ENCODE measurements at regions not wholly inside any gene's neighbourhood (a gene's known extent, or its start where the extent isn't known, plus 50 kb on each side); places are given as distances from the start of the nearest gene placed in this dataset.

DNA sequence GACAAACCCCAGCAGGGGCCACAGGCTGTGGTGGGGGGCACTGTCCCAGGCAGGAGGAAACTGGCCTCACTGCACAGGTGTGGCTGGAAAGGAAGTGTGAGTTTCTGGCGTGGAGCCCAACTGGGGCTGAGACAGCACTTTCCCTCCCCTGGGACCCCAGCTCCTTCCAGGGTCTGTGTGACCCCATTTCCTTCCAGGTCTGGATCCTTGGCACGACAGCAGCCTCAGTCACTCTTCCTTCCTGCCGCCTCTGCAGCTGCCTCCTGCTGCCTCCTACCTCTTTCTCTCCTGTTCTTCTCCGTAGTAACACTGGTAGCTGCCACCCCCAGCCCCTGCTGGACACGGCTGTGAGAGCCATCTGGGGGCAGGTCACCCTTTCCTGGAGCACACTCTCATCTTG is 88.0 kb downstream of the SIK1 start:
- no peaks in the 10 kb centered on the region for H3K27me3 ChIP-seq (replicated peaks in 1 of 4; ENCODE audit: control insufficient read depth in 3 of 4, extremely low read depth in 1 of 4, insufficient read depth in 3 of 4, low read length in 3 of 4)
- H2BK120ac ChIP-seq (replicated peaks; ENCODE audit: low read depth, low read length), result no peak overlapping the region
- FAIRE-seq (no peak), DNase-seq (ENCODE audit: low read depth in 1 of 2, low spot score in 2 of 2) (no peak)
- WGBS, 2 experiments (ENCODE audit: extremely low coverage in 1 of 2, insufficient coverage in 1 of 2, insufficient read length in 1 of 2, insufficient replicate concordance in 2 of 2, low coverage in 1 of 2, low lambda C conversion rate in 2 of 2, missing lambda C conversion rate in 1 of 2), result 78% methylated on average over 5 of the region's 5 CpGs; no CpG with 5 or more reads in 1 of the 2 experiments
- peaks cover 2% of the 10 kb centered on the region; the same call in 1 of the 2 replicates for H3K79me1 ChIP-seq (ENCODE audit: low read depth, low read length)
- H3K56ac ChIP-seq (replicated peaks; ENCODE audit: insufficient read length, low read depth, low read length), result no peak overlapping the region
- no peaks in the 10 kb centered on the region; a peak in 1 of 4 replicates for H3K9me3 ChIP-seq (ENCODE audit: insufficient read depth in 2 of 2, low read depth in 1 of 2, low read length in 1 of 2)
- no peak overlapping the region for H2BK20ac ChIP-seq (ENCODE audit: low read length)
- no peak overlapping the region for H3K14ac ChIP-seq (ENCODE audit: insufficient read length)
- POLR2A ChIA-PET (ENCODE audit: partially characterized antibody), result no interaction called here
- H4K5ac ChIP-seq (ENCODE audit: insufficient read length, low read depth, low read length), result no peak overlapping the region
- H2AFZ ChIP-seq (ENCODE audit: low read length), result no peak overlapping the region
- CTCF ChIA-PET (ENCODE audit: partially characterized antibody), result interaction anchor here (0.6 kb wide), 1 partner anchor 20 kb away, joined by 3 read pairs; no protein-coding TSS in a partner anchor
- H3K18ac ChIP-seq (ENCODE audit: extremely low read depth, low read length), result peak overlapping the region; percentile 10; the same call in 1 of the 2 replicates
- H4K91ac ChIP-seq (replicated peaks; ENCODE audit: insufficient read length, low read length), result no peak overlapping the region
- no peak overlapping the region for H2AK5ac ChIP-seq (ENCODE audit: low read depth, low read length)
- H3K4ac ChIP-seq (replicated peaks; ENCODE audit: insufficient read length, low read depth, low read length), result no peak overlapping the region
- no peak overlapping the region for H3K9ac ChIP-seq (replicated peaks in 1 of 4; ENCODE audit: extremely low read depth in 1 of 4, low read depth in 3 of 4, low read length in 3 of 4)
- H3K23ac ChIP-seq (ENCODE audit: insufficient read length), result no peak overlapping the region
- H3K4me3 ChIP-seq (ENCODE audit: extremely low read depth in 1 of 4, insufficient read depth in 2 of 4, low read depth in 3 of 4, low read length in 4 of 4), result no peak overlapping the region
- no peak overlapping the region for H2BK12ac ChIP-seq (ENCODE audit: low read depth, low read length)
- H3K23me2 ChIP-seq (ENCODE audit: low read depth, low read length), result peaks cover 20% of the 10 kb centered on the region; the same call in 1 of the 2 replicates
- H3K36me3 ChIP-seq (ENCODE audit: control insufficient read depth in 2 of 4, insufficient read depth in 4 of 4, low read length in 3 of 4), result no peaks in the 10 kb centered on the region
- H3K4me1 ChIP-seq (replicated peaks in 1 of 4; ENCODE audit: control insufficient read depth in 3 of 4, insufficient read depth in 4 of 4, low read length in 3 of 4), result peaks cover 0 to 7% (median 0%) of the 10 kb centered on the region in 4 experiments; a peak in 2 of 7 replicates
- no peak overlapping the region for H2BK5ac ChIP-seq (ENCODE audit: low read depth, low read length)
- no peak overlapping the region for H2BK15ac ChIP-seq (ENCODE audit: low read length)
- H4K8ac ChIP-seq (ENCODE audit: extremely low read depth, insufficient read depth, low read length), result peak overlapping the region; percentile 2; the same call in 1 of the 2 replicates
- H3K4me2 ChIP-seq (ENCODE audit: insufficient read depth in 1 of 2, low read depth in 2 of 2, low read length in 2 of 2), result no peak overlapping the region
- no peaks in the 10 kb centered on the region for H3K79me2 ChIP-seq (ENCODE audit: control insufficient read depth in 1 of 2, insufficient read depth in 2 of 2, low read length in 2 of 2)
- H3K27ac ChIP-seq (ENCODE audit: low read depth, low read length), result no peak overlapping the region
- peaks cover 0 to 5% of the 10 kb centered on the region in 2 experiments for H4K20me1 ChIP-seq (replicated peaks in 1 of 2; ENCODE audit: control insufficient read depth in 1 of 2, insufficient read depth in 2 of 2, low read length in 2 of 2)
- TF ChIP-seq SAP30 (IDR thresholded peaks at IDR 0.05; ENCODE audit: insufficient read depth, insufficient replicate concordance, low read length) (no peak), SIRT6 (IDR thresholded peaks at IDR 0.05; ENCODE audit: low read length) (no peak), POLR2AphosphoS5 (IDR thresholded peaks at IDR 0.05; ENCODE audit: low read depth, low read length) (no peak), RBBP5 (IDR thresholded peaks at IDR 0.05; ENCODE audit: borderline replicate concordance, low read depth, low read length) (no peak), TAF7 (optimal IDR thresholded peaks at IDR 0.05; ENCODE audit: borderline replicate concordance, low read depth, low read length) (no peak), KDM1A (IDR thresholded peaks at IDR 0.05; ENCODE audit: borderline replicate concordance, low read length) (no peak), JUN (IDR thresholded peaks at IDR 0.05; ENCODE audit: low read depth, low read length) (no peak), KDM5A (IDR thresholded peaks at IDR 0.05; ENCODE audit: low read length) (no peak), FOSL1 (IDR thresholded peaks at IDR 0.05; ENCODE audit: insufficient read depth, low read depth, low read length) (no peak), PHF8 (conservative IDR thresholded peaks at IDR 0.05; ENCODE audit: low read depth, low read length) (no peak), TAF1 (IDR thresholded peaks at IDR 0.05; ENCODE audit: low read depth, low read length) (no peak), EP300 (IDR thresholded peaks at IDR 0.05; ENCODE audit: borderline replicate concordance in 1 of 2, low read depth in 2 of 2, low read length in 2 of 2) (no peak), ZNF274 (IDR thresholded peaks at IDR 0.05; ENCODE audit: borderline replicate concordance, extremely low read depth, low read length) (no peak), TEAD4 (IDR thresholded peaks at IDR 0.05; ENCODE audit: low read depth, low read length) (no peak), CBX8 (IDR thresholded peaks at IDR 0.05; ENCODE audit: borderline replicate concordance, low read depth, low read length) (no peak)

Data from H1 (cell line).